Left cardiac atrium (tissue), 4 donors: ENCODE measurements at regions not wholly inside any gene's neighbourhood (a gene's known extent, or its start where the extent isn't known, plus 50 kb on each side); places are given as distances from the start of the nearest gene placed in this dataset.
"Not testable (repeated sequence)": the region's sequence is repeated elsewhere in the genome, so short reads cannot be mapped to it uniquely, and the experiment has no call there.

Experiments used
- ATAC-seq, 2 donors: fragments of 200-7000 bp; cut with Tn5 transposase; one replicate each; pipeline ENCODE4 v1.9.1; 2020; ENCODE audit warnings: mild to moderate bottlenecking in 2 of 2, moderate library complexity in 2 of 2
- DNase-seq: peaks from one replicate; pipeline ENCODE4 v3.0.0-alpha.2; 2020
- intact Hi-C, 2 donors: fragments of 100-400 bp; cut with DNase I; formaldehyde crosslinking; loops; one replicate each; pipeline versions ENCODE4 v1.14.1 to v1.15.1; 2022 to 2023
- donor health status: DM: no; HTN: yes; CAD: no.
- donor health status: DM: no; HTN: yes; CAD: no; lungs with severe emphysema.
- donor health status: DM: yes; HTN: yes; CAD: no.
- donor health status: Dilated cardiomyopathy.

GRCh38 chr6:99789767-99790166 is 183.1 kb downstream of the PRDM13 start:
- ATAC-seq (no peak), DNase-seq (no peak)
- intact Hi-C loops, result no loop called here

- DNase-seq (no peak), ATAC-seq (no peak)
- intact Hi-C loops, result no loop called here
Observed at GRCh38 chr6:99790679-99791078, 184.0 kb downstream of the PRDM13 start.

- DNase-seq, result no peak
- intact Hi-C loops, result no loop called here
- ATAC-seq, result no peak
Observed at GRCh38 chr6:99801805-99802204, 192.2 kb downstream of the MCHR2 start.

- DNase-seq (no peak), ATAC-seq (no peak)
- intact Hi-C loops, result no loop called here
Observed at GRCh38 chr6:99802396-99803031, 191.5 kb downstream of the MCHR2 start.

- intact Hi-C loops, result no loop called here
- ATAC-seq (no peak), DNase-seq (no peak)
Observed at GRCh38 chr6:99808992-99809391, 185.0 kb downstream of the MCHR2 start.

GRCh38 chr6:99810295-99810694 is 183.7 kb downstream of the MCHR2 start:
- DNase-seq (no peak), ATAC-seq (no peak)
- intact Hi-C loops, result no loop called here

- ATAC-seq (no peak), DNase-seq (no peak)
- intact Hi-C loops, result no loop called here
Observed at GRCh38 chr6:99810942-99811620, 182.9 kb downstream of the MCHR2 start.

GRCh38 chr6:99811636-99812035 is 182.4 kb downstream of the MCHR2 start:
- no peak for ATAC-seq
- intact Hi-C loops, result no loop called here
- no peak for DNase-seq

GRCh38 chr6:99813565-99813964 is 180.5 kb downstream of the MCHR2 start:
- intact Hi-C loops, result no loop called here
- ATAC-seq, result no peak
- no peak for DNase-seq

GRCh38 chr6:99814230-99814928 is 179.6 kb downstream of the MCHR2 start:
- DNase-seq (no peak), ATAC-seq (no peak)
- intact Hi-C loops, result no loop called here

- no peak for DNase-seq
- intact Hi-C loops, result no loop called here
- ATAC-seq, result no peak
Observed at GRCh38 chr6:99816795-99817194, 177.2 kb downstream of the MCHR2 start.

- ATAC-seq (no peak), DNase-seq (no peak)
- intact Hi-C loops, result no loop called here
Observed at GRCh38 chr6:99818161-99818560, 175.9 kb downstream of the MCHR2 start.

- no peak for DNase-seq
- intact Hi-C loops, result no loop called here
- no peak for ATAC-seq
Observed at GRCh38 chr6:99819853-99820252, 174.2 kb downstream of the MCHR2 start.

- ATAC-seq, result no peak
- no peak for DNase-seq
- intact Hi-C loops, result no loop called here
Observed at GRCh38 chr6:99821164-99821563, 172.9 kb downstream of the MCHR2 start.

GRCh38 chr6:99822741-99823512 is 171.1 kb downstream of the MCHR2 start:
- DNase-seq, result no peak
- peak; percentile 50 to 79 for ATAC-seq
- intact Hi-C loops, result no loop called here

- DNase-seq, intact Hi-C loops, ATAC-seq: not testable (repeated sequence)
Observed at GRCh38 chr6:99823513-99824235, 170.3 kb downstream of the MCHR2 start.

GRCh38 chr6:99833034-99833433 is 161.0 kb downstream of the MCHR2 start:
- DNase-seq (no peak), ATAC-seq (no peak)
- intact Hi-C loops, result no loop called here

- no peak for ATAC-seq
- no peak for DNase-seq
- intact Hi-C loops, result no loop called here
Observed at GRCh38 chr6:99836471-99836870, 157.6 kb downstream of the MCHR2 start.

GRCh38 chr6:99838607-99839006 is 155.4 kb downstream of the MCHR2 start:
- no peak for DNase-seq
- no peak for ATAC-seq
- intact Hi-C loops, result no loop called here
